ENCODE measurements at regions not wholly inside any gene's neighbourhood (a gene's known extent, or its start where the extent isn't known, plus 50 kb on each side); places are given as distances from the start of the nearest gene placed in this dataset.

DNA sequence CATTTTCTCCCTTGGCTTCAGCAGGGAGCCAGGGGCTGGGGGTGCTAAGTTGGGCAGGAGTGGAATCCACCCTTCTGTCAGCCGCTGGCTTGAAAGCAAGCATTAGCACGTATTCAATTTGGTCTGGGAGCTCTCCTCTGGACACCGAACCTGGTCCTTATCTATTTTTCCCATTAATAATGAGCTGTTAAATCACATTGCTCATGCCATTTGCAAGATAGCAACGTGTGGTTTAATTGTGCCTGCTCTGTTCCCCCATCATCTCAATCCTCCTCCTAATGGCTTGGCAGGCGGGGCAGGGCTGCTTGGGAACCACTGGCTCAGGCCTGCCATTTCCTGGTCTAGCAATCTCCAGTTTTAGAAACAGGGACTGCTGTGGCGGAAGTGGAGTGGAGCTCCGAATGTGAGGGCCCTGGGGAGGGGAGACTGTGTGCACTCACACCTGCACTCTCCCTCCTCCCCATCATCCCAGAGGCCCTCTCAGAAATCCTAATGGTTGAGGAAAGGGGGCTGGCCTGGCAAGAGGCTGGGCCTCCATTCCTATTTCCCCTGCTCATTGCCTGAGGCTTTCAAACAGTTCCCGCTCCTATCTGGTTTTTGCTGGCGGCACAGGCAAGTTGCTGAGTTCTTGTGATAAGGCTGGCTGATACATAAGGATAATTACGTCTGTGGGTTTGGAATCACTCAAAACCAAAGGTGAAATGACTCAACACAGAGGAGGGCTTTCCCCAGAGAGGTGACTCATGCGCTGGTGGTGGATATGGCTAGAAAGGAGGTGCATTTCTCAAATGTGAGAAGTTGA lies 201.2 kb upstream of the E2F8 start:
- no peak overlapping the region for H3K27ac ChIP-seq (ENCODE audit: low read length)
- no peaks in the 10 kb centered on the region for H3K9me3 ChIP-seq (ENCODE audit: control insufficient read depth, insufficient read depth, low read length)
- no peaks in the 10 kb centered on the region for H3K27me3 ChIP-seq (ENCODE audit: control insufficient read depth, insufficient read depth, low read length)
- DNase-seq (ENCODE audit: low read depth, low spot score), result no peak
- H3K4me3 ChIP-seq (ENCODE audit: low read length), result no peak overlapping the region
- no CpG with 5 or more reads among the region's 11 CpGs for WGBS (ENCODE audit: insufficient coverage, insufficient read length)
- no peaks in the 10 kb centered on the region for H3K36me3 ChIP-seq (ENCODE audit: control insufficient read depth, insufficient read depth, low read length)
- H3K4me1 ChIP-seq (ENCODE audit: control insufficient read depth, insufficient read depth, low read length), result no peaks in the 10 kb centered on the region

DNA sequence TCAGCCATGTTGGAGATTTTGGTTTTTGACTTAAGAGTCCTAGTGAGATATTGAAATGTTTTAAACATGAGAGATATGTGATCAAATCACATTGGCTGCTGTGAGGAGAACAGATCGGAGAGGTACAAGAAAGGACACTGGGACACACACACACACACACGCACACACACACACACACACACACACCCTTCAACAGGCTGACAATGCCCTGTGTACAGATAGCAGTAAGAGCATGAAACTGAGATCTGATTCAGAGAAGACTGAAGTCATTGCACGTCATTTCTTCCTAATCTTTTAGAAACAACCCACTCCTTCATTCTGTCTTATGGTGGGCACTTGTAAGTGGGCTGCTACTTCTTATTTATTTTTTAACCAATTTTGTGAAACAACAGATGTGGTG lies 200.5 kb upstream of the E2F8 start:
- Histone ChIP-seq H3K4me1 (ENCODE audit: control insufficient read depth, insufficient read depth, low read length) (no peaks in the 10 kb centered on the region), H3K9me3 (ENCODE audit: control insufficient read depth, insufficient read depth, low read length) (no peaks in the 10 kb centered on the region), H3K27me3 (ENCODE audit: control insufficient read depth, insufficient read depth, low read length) (no peaks in the 10 kb centered on the region), H3K4me3 (ENCODE audit: low read length) (no peak overlapping the region), H3K36me3 (ENCODE audit: control insufficient read depth, insufficient read depth, low read length) (no peaks in the 10 kb centered on the region), H3K27ac (ENCODE audit: low read length) (no peak overlapping the region)
- no peak for DNase-seq (ENCODE audit: low read depth, low spot score)
- no CpG with 5 or more reads among the region's 3 CpGs for WGBS (ENCODE audit: insufficient coverage, insufficient read length)

DNA sequence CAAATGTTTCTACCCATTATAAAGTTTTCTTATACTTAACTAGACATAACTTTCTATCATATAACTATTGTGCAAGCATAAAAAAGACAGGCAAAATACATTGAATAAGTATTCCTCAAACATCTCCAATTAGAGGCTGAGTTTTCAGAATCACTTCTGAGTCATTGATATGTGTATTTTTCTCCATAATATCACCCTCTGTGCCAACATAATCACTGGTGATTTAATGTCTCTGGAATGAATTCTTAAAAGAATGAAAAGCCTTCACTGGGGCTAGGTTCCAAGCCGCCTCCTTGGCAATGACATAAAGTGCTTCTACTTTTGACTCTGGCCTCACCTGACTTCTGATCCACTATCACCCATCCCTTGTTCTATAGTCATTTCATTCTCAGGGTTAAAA lies 197.0 kb upstream of the E2F8 start:
- Histone ChIP-seq H3K9me3 (ENCODE audit: control insufficient read depth, insufficient read depth, low read length) (no peaks in the 10 kb centered on the region), H3K27me3 (ENCODE audit: control insufficient read depth, insufficient read depth, low read length) (no peaks in the 10 kb centered on the region), H3K27ac (ENCODE audit: low read length) (no peak overlapping the region), H3K36me3 (ENCODE audit: control insufficient read depth, insufficient read depth, low read length) (no peaks in the 10 kb centered on the region), H3K4me1 (ENCODE audit: control insufficient read depth, insufficient read depth, low read length) (no peaks in the 10 kb centered on the region), H3K4me3 (ENCODE audit: low read length) (no peak overlapping the region)
- DNase-seq (ENCODE audit: low read depth, low spot score), result no peak
- no CpG with 5 or more reads among the region's 1 CpG for WGBS (ENCODE audit: insufficient coverage, insufficient read length)

GRCh38 chr11:19436932-19437331 lies 196.2 kb upstream of the E2F8 start:
- Histone ChIP-seq H3K36me3 (ENCODE audit: control insufficient read depth, insufficient read depth, low read length) (no peaks in the 10 kb centered on the region), H3K4me1 (ENCODE audit: control insufficient read depth, insufficient read depth, low read length) (no peaks in the 10 kb centered on the region), H3K27ac (ENCODE audit: low read length) (no peak overlapping the region), H3K27me3 (ENCODE audit: control insufficient read depth, insufficient read depth, low read length) (no peaks in the 10 kb centered on the region), H3K9me3 (ENCODE audit: control insufficient read depth, insufficient read depth, low read length) (no peaks in the 10 kb centered on the region), H3K4me3 (ENCODE audit: low read length) (no peak overlapping the region)
- DNase-seq (ENCODE audit: low read depth, low spot score), result no peak

GRCh38 chr11:19435306-19435989 lies 194.7 kb upstream of the E2F8 start:
- H3K27ac ChIP-seq (ENCODE audit: low read length), result no peak overlapping the region
- no peaks in the 10 kb centered on the region for H3K4me1 ChIP-seq (ENCODE audit: control insufficient read depth, insufficient read depth, low read length)

GRCh38 chr11:19433791-19434190 lies 193.0 kb upstream of the E2F8 start:
- Histone ChIP-seq H3K27me3 (ENCODE audit: control insufficient read depth, insufficient read depth, low read length) (no peaks in the 10 kb centered on the region), H3K4me1 (ENCODE audit: control insufficient read depth, insufficient read depth, low read length) (no peaks in the 10 kb centered on the region), H3K9me3 (ENCODE audit: control insufficient read depth, insufficient read depth, low read length) (no peaks in the 10 kb centered on the region), H3K27ac (ENCODE audit: low read length) (no peak overlapping the region), H3K4me3 (ENCODE audit: low read length) (no peak overlapping the region), H3K36me3 (ENCODE audit: control insufficient read depth, insufficient read depth, low read length) (no peaks in the 10 kb centered on the region)
- WGBS (ENCODE audit: insufficient coverage, insufficient read length), result no CpG with 5 or more reads among the region's 1 CpG
- no peak for DNase-seq (ENCODE audit: low read depth, low spot score)

More at GRCh38 chr11:19435306-19435989, 194.7 kb upstream of the E2F8 start:
- DNase-seq (ENCODE audit: low read depth, low spot score), result no peak
- no CpG with 5 or more reads among the region's 5 CpGs for WGBS (ENCODE audit: insufficient coverage, insufficient read length)
- H3K36me3 ChIP-seq (ENCODE audit: control insufficient read depth, insufficient read depth, low read length), result no peaks in the 10 kb centered on the region
- no peak overlapping the region for H3K4me3 ChIP-seq (ENCODE audit: low read length)
- no peaks in the 10 kb centered on the region for H3K9me3 ChIP-seq (ENCODE audit: control insufficient read depth, insufficient read depth, low read length)
- no peaks in the 10 kb centered on the region for H3K27me3 ChIP-seq (ENCODE audit: control insufficient read depth, insufficient read depth, low read length)

GRCh38 chr11:19433367-19433766 lies 192.6 kb upstream of the E2F8 start:
- WGBS (ENCODE audit: insufficient coverage, insufficient read length), result no CpG with 5 or more reads among the region's 2 CpGs
- no peak overlapping the region for H3K4me3 ChIP-seq (ENCODE audit: low read length)
- H3K36me3 ChIP-seq (ENCODE audit: control insufficient read depth, insufficient read depth, low read length), result no peaks in the 10 kb centered on the region
- no peak for DNase-seq (ENCODE audit: low read depth, low spot score)
- no peaks in the 10 kb centered on the region for H3K4me1 ChIP-seq (ENCODE audit: control insufficient read depth, insufficient read depth, low read length)
- no peaks in the 10 kb centered on the region for H3K27me3 ChIP-seq (ENCODE audit: control insufficient read depth, insufficient read depth, low read length)
- no peak overlapping the region for H3K27ac ChIP-seq (ENCODE audit: low read length)
- no peaks in the 10 kb centered on the region for H3K9me3 ChIP-seq (ENCODE audit: control insufficient read depth, insufficient read depth, low read length)

DNA sequence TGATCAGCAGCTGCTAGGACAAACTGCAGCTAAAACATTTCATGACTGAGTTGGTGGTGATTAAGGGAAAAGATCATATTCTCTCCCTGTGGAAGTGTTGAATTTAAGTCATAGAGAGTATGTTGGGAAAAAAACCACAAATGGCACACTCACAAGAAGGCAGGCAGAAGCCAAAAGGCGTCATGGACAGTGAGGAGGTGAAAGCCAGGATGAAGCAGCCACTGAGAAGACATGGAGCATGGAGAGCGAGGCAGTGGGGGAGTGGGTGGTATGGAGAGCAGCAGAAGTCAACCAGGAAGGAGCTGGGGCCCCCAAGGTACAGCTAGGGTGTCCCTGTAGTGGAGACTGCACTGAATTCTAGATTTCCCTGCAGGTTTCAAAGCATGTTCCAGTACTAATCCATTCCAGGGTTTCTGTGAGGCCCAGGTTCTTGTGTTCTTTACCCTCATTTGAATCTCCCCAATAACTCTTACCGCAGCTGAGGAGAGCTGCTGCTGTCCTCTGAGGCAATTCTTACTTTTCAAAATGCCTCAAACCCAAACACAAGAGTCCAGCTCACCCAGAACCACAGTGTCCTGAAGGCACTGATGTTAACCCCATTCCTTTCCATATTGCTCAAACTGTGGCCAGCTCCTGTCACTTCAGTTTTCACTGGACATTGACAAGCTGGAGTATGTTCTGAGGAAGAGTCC lies 191.8 kb upstream of the E2F8 start:
- no peak for DNase-seq (ENCODE audit: low read depth, low spot score)
- Histone ChIP-seq H3K27me3 (ENCODE audit: control insufficient read depth, insufficient read depth, low read length) (no peaks in the 10 kb centered on the region), H3K9me3 (ENCODE audit: control insufficient read depth, insufficient read depth, low read length) (no peaks in the 10 kb centered on the region), H3K27ac (ENCODE audit: low read length) (no peak overlapping the region), H3K4me1 (ENCODE audit: control insufficient read depth, insufficient read depth, low read length) (no peaks in the 10 kb centered on the region), H3K36me3 (ENCODE audit: control insufficient read depth, insufficient read depth, low read length) (no peaks in the 10 kb centered on the region), H3K4me3 (ENCODE audit: low read length) (no peak overlapping the region)
- no CpG with 5 or more reads among the region's 3 CpGs for WGBS (ENCODE audit: insufficient coverage, insufficient read length)

DNA sequence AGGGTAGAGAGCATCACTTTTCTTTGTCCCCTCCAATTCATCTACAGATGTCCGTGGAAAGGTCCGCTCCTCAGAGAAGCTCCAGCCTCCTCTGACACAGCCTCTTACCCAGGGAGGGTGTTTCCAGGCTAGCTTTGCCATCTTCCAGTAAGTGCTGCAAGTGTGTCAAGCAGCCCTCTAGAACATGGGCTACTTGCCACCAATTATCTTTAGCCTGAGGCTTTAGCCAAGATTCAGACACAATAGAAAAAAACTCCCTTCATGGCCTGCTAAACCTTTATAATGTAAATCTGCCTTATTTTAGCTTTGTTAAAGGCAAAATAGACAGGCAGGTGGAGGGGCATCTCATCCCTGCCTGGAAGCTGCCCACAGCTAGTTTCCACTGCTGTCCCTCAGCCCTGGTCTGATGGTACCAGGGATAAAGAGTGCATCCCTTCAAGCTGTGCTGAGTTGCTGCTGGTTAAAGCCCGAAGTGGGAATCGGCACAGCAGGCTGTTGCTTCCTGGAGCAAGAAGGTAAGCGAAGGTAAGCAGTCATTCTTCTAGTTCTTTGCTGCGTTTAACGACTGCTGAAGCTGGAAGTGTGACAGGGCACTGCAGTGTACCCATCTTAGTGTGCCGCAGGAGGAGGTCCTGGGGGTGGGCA lies 190.1 kb upstream of the E2F8 start:
- no peak for DNase-seq (ENCODE audit: low read depth, low spot score)
- no peaks in the 10 kb centered on the region for H3K4me1 ChIP-seq (ENCODE audit: control insufficient read depth, insufficient read depth, low read length)
- H3K36me3 ChIP-seq (ENCODE audit: control insufficient read depth, insufficient read depth, low read length), result no peaks in the 10 kb centered on the region
- WGBS (ENCODE audit: insufficient coverage, insufficient read length), result no CpG with 5 or more reads among the region's 8 CpGs
- no peak overlapping the region for H3K4me3 ChIP-seq (ENCODE audit: low read length)
- no peaks in the 10 kb centered on the region for H3K9me3 ChIP-seq (ENCODE audit: control insufficient read depth, insufficient read depth, low read length)
- H3K27ac ChIP-seq (ENCODE audit: low read length), result no peak overlapping the region
- no peaks in the 10 kb centered on the region for H3K27me3 ChIP-seq (ENCODE audit: control insufficient read depth, insufficient read depth, low read length)

- no peak for DNase-seq (ENCODE audit: low read depth, low spot score)
- no peaks in the 10 kb centered on the region for H3K27me3 ChIP-seq (ENCODE audit: control insufficient read depth, insufficient read depth, low read length)
- H3K4me1 ChIP-seq (ENCODE audit: control insufficient read depth, insufficient read depth, low read length), result no peaks in the 10 kb centered on the region
- H3K36me3 ChIP-seq (ENCODE audit: control insufficient read depth, insufficient read depth, low read length), result no peaks in the 10 kb centered on the region
- H3K9me3 ChIP-seq (ENCODE audit: control insufficient read depth, insufficient read depth, low read length), result no peaks in the 10 kb centered on the region
- H3K4me3 ChIP-seq (ENCODE audit: low read length), result no peak overlapping the region
- WGBS (ENCODE audit: insufficient coverage, insufficient read length), result no CpG with 5 or more reads among the region's 7 CpGs
- H3K27ac ChIP-seq (ENCODE audit: low read length), result no peak overlapping the region
Observed at GRCh38 chr11:19430346-19430745, 189.6 kb upstream of the E2F8 start.

Data from iPS DF 6.9 (cell line).